ENCODE measurements at regions not wholly inside any gene's neighbourhood (a gene's known extent, or its start where the extent isn't known, plus 50 kb on each side); places are given as distances from the start of the nearest gene placed in this dataset.
A peak's percentile ranks its signal among the peaks of the same experiment; 100 is the strongest.
"Not testable (repeated sequence)": the region's sequence is repeated elsewhere in the genome, so short reads cannot be mapped to it uniquely, and the experiment has no call there.

DNA sequence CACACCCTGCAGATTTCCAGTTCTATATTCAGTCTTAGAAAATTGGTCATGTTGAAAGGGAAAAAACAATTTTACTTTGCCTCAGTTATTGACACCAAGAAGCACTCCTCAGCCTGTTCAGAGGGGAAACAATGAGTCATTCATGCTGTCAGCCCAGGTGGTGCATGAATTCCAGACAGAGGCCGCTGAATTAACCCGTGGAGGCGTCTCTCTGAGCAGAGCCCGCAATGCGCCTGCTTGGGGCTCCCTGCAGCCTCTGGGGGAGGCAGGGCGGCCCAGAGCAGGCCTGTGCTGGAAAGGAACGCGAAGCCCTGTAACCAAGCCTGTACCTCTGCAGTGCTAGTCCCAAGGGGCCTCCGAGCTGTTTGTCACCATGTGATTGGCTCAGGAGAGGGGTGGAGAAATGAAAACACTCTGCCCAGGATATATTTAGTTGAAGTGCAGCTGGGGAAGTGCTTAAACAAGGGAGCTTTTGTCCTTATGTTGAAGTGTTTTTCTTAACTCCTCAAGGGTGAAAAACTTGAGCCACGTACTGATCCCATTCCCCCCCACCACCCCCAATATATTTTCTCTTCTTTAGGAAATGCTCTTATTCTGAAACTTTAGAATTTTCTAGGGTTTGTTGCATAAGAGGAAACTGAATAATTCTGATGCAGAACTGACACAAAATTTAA is 68.3 kb upstream of the CHD2 start:
- DNase-seq (peak; percentile 72 to 75 (median 73)), ATAC-seq (replicated peaks) (peak; percentile 94)
- peak overlapping the region; percentile 71 to 75 for H3K4me3 Mint-ChIP-seq
- H3K27me3 Mint-ChIP-seq: no peaks in the 10 kb centered on the region
- H3K36me3 Mint-ChIP-seq (ENCODE audit: insufficient read depth): peaks cover 18% of the 10 kb centered on the region
- peaks cover 12 to 23% of the 10 kb centered on the region in 2 donors for H3K4me1 Mint-ChIP-seq (ENCODE audit: low read depth in 2 of 2)
- H3K9me3 Mint-ChIP-seq: no peaks in the 10 kb centered on the region
- H3K27ac Mint-ChIP-seq: peak overlapping the region; percentile 96 to 97

DNA sequence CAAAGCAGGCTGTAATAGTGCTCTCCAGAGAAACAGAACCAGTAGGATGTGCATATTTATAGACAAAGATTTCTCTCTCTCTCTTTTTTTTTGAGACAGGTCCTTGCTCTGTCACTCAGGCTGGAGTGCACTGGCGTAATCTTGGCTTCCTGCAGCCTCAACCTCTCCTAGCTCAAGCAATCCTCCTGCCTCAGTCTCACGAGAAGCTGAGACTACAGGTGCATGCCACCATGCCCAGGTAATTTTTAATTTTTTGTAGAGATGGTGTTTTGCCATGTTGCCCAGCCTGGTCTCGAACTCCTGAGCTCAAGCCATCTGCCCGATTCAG is 67.1 kb upstream of the CHD2 start:
- H3K36me3 Mint-ChIP-seq (ENCODE audit: insufficient read depth): peaks cover 18% of the 10 kb centered on the region
- no peak overlapping the region for H3K4me3 Mint-ChIP-seq
- DNase-seq (no peak), ATAC-seq (replicated peaks) (no peak)
- no peaks in the 10 kb centered on the region for H3K27me3 Mint-ChIP-seq
- no peaks in the 10 kb centered on the region for H3K9me3 Mint-ChIP-seq
- peaks cover 12 to 23% of the 10 kb centered on the region in 2 donors for H3K4me1 Mint-ChIP-seq (ENCODE audit: low read depth in 2 of 2)
- peak overlapping the region; percentile 96 to 97 for H3K27ac Mint-ChIP-seq

DNA sequence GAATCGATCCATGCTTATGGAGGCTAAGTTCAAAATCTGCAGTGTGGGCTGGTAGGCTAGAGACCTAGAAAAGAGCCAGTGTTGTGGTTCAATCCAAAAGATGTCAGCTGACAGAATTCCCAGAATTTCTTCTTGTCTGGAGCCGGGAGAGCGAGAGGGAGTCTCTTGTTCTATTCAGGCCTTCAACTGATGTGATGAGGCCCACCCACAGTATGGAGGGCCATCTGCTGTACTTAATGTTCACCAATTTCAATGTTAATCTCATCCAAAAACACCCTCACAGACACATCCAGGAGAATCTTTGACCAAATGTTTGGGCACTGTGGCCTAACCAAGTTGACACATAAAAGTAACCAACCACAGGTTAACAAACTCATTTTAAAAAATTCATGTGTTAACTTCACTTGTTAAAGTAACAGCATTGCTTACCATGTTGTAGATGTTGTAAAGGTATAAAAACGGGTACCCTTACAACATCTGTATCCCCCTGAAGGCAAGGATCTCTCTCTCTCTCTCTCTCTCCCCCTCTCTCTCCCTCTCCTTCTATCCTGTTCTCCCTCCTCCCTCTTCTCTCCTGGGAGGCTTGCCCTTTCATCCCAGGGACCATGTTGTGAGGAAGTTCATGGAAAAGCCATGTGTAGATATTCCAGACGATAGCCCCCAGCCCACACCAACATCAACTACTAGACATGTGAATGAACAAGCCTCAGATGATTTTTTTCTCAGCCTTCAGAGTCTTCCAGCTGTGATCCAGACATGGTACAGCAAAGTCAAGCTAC is 66.4 kb upstream of the CHD2 start:
- peaks cover 18% of the 10 kb centered on the region for H3K36me3 Mint-ChIP-seq (ENCODE audit: insufficient read depth)
- H3K27me3 Mint-ChIP-seq: no peaks in the 10 kb centered on the region
- peaks cover 12 to 23% of the 10 kb centered on the region in 2 donors for H3K4me1 Mint-ChIP-seq (ENCODE audit: low read depth in 2 of 2)
- DNase-seq: no peak
- no peak for ATAC-seq (replicated peaks)
- no peaks in the 10 kb centered on the region for H3K9me3 Mint-ChIP-seq
- peak overlapping the region in 1 of 2 donors; percentile 57 for H3K4me3 Mint-ChIP-seq
- H3K27ac Mint-ChIP-seq: peak overlapping the region; percentile 96 to 97

DNA sequence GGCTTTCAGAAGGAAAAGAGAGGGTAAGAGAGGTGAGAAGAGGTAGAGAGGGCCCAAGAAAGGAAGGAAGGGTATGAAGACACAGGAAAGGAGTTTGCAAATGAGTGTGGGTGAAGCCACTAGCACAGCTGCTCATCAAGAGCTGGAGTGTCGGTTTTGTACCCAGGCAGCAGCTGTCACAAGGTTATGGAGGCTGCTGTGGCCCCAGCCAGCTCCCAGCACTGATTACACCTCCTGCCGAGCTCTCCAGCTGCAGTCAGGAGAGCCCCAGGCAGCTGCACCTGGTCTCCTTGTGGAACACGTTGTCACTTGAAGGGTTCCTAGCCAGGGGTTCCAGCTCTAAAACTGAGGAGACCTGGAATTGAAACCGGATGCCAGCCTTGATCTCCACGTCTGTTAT is 60.4 kb upstream of the CHD2 start:
- Mint-ChIP-seq H3K27ac (peak overlapping the region in 1 of 2 donors; percentile 83), H3K4me3 (no peak overlapping the region), H3K9me3 (no peaks in the 10 kb centered on the region), H3K4me1 (ENCODE audit: low read depth in 2 of 2) (peaks cover under 1 to 9% of the 10 kb centered on the region in 2 donors), H3K27me3 (no peaks in the 10 kb centered on the region), H3K36me3 (ENCODE audit: insufficient read depth) (peaks cover 3% of the 10 kb centered on the region)
- DNase-seq (no peak), ATAC-seq (replicated peaks) (no peak)

DNA sequence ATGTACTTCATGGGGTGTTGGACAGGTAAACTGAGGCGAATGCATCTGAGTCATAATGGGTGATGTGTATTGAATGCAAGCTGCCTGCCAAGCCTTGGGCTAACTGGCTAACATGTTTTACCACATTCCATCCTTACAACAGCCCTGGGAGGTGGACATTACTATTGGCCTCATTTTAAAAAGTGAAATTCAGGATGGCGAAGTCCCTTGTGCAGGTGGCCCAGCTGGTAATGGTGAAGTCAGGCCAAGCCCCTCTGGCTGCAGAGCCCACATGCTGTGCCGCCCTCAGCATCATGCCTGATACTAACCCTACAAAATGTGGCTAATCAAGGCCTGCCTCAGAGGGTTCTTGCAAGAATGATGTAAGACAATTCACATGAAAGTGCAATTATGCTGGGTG is 60.0 kb upstream of the CHD2 start:
- H3K36me3 Mint-ChIP-seq (ENCODE audit: insufficient read depth): peaks cover 3% of the 10 kb centered on the region
- ATAC-seq (replicated peaks): no peak
- no peaks in the 10 kb centered on the region for H3K9me3 Mint-ChIP-seq
- H3K27ac Mint-ChIP-seq: peak overlapping the region in 1 of 2 donors; percentile 83
- H3K4me3 Mint-ChIP-seq: no peak overlapping the region
- no peaks in the 10 kb centered on the region for H3K27me3 Mint-ChIP-seq
- H3K4me1 Mint-ChIP-seq (ENCODE audit: low read depth in 2 of 2): peaks cover 5 to 14% of the 10 kb centered on the region in 2 donors
- DNase-seq: no peak

DNA sequence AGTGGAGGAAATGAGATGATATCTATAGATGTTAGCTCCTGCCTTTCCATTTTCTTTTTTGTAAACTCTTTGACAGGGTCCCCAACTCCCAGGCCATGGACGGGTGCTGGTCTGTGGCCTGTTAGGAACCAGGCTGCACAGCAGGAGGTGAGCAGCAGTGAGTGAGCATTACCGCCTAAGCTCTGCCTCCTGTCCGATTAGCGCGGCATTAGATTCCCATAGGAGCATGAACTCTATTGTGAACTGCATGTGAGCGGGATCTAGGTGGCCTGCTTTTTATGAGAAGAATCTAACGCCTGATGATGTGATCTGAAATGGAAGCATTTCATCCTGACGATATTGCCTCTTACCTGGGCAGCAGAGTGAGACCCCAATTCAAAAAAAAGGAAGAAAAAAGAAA is 56.8 kb upstream of the CHD2 start:
- no peaks in the 10 kb centered on the region for H3K9me3 Mint-ChIP-seq
- peaks cover 3% of the 10 kb centered on the region for H3K36me3 Mint-ChIP-seq (ENCODE audit: insufficient read depth)
- peaks cover 7 to 20% of the 10 kb centered on the region in 2 donors for H3K4me1 Mint-ChIP-seq (ENCODE audit: low read depth in 2 of 2)
- ATAC-seq (replicated peaks): no peak
- no peak for DNase-seq
- no peak overlapping the region for H3K4me3 Mint-ChIP-seq
- no peak overlapping the region for H3K27ac Mint-ChIP-seq
- no peaks in the 10 kb centered on the region for H3K27me3 Mint-ChIP-seq

DNA sequence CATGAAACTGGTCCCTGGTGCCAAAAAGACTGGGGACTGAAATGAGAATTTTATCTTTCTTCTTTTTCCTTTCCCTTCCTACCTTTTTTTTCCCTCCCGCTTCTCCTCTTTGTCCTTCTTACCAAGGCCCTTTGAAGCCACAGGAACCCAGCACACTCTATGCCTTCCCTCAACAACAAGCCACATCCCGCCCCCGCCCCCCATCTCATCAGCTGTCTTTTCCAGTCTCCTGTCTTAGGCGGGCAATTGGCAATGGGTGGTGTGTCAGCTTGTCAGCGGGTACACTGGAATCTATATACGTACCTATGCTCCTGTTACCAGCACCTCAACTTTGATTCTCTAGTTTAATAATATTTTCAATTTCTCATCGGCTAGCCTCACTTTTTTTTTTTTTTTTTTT is 56.3 kb upstream of the CHD2 start:
- Mint-ChIP-seq H3K9me3 (no peaks in the 10 kb centered on the region), H3K36me3 (ENCODE audit: insufficient read depth) (peaks cover 3% of the 10 kb centered on the region), H3K27me3 (no peaks in the 10 kb centered on the region), H3K27ac (peak overlapping the region in 1 of 2 donors; percentile 59), H3K4me1 (ENCODE audit: low read depth in 2 of 2) (peaks cover 8 to 21% of the 10 kb centered on the region in 2 donors), H3K4me3 (no peak overlapping the region)
- DNase-seq: no peak
- ATAC-seq (replicated peaks): no peak

DNA sequence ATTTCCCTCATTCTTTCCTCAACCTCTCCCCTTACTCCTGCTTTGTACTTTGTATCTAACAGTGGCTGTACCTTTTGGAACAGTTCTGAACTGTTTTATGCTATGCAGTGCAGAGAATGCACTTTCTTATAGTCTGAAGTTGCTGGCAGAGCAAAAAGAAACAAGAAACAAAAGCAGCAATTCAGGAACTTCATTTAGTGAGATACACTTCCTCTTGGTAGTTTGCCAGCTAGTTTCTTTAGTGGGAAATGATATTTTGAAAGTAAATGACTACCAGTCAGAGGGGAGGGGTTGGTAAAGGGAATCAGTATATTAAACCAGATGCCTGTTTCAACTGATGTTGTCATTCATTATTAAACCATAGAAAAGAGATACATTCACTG is 55.0 kb upstream of the CHD2 start:
- ATAC-seq (replicated peaks) (peak; percentile 33), DNase-seq (no peak)
- Mint-ChIP-seq H3K36me3 (ENCODE audit: insufficient read depth) (peaks cover 3% of the 10 kb centered on the region), H3K27ac (peak overlapping the region; percentile 59 to 87), H3K9me3 (no peaks in the 10 kb centered on the region), H3K27me3 (no peaks in the 10 kb centered on the region), H3K4me3 (peak overlapping the region; percentile 11 to 65), H3K4me1 (ENCODE audit: low read depth in 2 of 2) (peaks cover 14 to 16% of the 10 kb centered on the region in 2 donors)

DNA sequence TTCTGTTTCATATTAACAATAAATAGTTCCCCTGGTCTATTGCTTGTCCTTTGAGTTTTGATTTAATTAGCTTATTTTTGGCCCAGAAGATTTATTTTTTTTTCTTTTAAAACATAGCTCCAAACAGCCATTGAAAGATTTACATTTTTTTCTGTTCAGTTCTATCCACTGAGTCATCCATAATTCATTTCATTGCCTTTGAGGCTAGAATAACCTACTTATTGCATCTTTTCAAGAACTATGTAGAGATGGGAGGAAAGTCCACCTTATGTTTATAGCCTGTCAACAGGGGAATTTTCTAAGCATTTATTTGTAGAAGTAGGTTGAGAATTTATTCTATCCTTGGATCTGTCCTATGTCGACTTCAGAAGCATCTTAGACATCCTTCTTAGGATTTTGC is 53.4 kb upstream of the CHD2 start:
- Mint-ChIP-seq H3K36me3 (ENCODE audit: insufficient read depth) (peaks cover 3% of the 10 kb centered on the region), H3K4me3 (no peak overlapping the region), H3K4me1 (ENCODE audit: low read depth in 2 of 2) (peaks cover 14 to 15% of the 10 kb centered on the region in 2 donors), H3K27ac (peak overlapping the region in 1 of 2 donors; percentile 11), H3K27me3 (no peaks in the 10 kb centered on the region), H3K9me3 (no peaks in the 10 kb centered on the region)
- ATAC-seq (replicated peaks): no peak
- DNase-seq: no peak

DNA sequence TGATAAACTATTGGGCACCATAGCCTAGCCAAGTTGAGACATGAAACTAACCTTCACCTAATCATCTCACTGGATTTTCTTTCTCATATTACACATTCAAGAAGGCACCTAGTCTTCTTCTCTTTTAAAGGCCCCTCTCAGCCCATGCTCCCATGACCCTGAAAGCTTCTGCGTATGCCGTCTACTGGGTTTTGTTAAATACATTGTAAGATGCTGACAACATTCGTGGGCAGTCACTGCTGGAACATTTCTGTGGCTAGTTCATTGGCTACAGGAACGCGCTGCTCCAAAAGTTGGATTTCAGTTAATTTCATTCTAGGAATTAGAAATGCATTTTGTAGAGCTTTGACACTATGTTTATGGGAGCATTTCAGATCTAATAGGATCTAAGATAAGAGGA is 52.3 kb upstream of the CHD2 start:
- H3K9me3 Mint-ChIP-seq: no peaks in the 10 kb centered on the region
- H3K27me3 Mint-ChIP-seq: no peaks in the 10 kb centered on the region
- peaks cover 3% of the 10 kb centered on the region for H3K36me3 Mint-ChIP-seq (ENCODE audit: insufficient read depth)
- H3K27ac Mint-ChIP-seq: peak overlapping the region in 1 of 2 donors; percentile 45
- peaks cover 14 to 15% of the 10 kb centered on the region in 2 donors for H3K4me1 Mint-ChIP-seq (ENCODE audit: low read depth in 2 of 2)
- H3K4me3 Mint-ChIP-seq: no peak overlapping the region
- no peak for DNase-seq
- ATAC-seq (replicated peaks): no peak

DNA sequence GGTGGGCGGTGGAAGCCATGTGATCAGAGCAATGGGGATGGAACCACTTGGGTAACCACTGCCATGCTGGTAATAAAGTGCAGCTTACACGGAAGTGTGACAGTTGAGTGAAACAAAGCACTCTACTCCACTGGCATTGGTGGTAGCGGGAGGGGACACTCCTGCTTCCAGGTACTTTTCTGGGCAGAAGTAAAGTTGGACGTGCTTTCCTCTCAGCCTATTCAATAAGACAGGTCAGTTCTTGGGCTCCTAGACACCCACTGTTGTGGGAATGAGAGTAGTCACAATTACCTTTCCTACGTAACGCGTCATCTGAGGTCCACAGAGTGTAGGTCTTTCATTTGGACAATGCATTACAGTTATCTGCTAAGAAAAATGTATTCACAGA is 51.7 kb upstream of the CHD2 start:
- Mint-ChIP-seq H3K4me1 (ENCODE audit: low read depth in 2 of 2) (peaks cover 14 to 15% of the 10 kb centered on the region in 2 donors), H3K36me3 (ENCODE audit: insufficient read depth) (peaks cover 3% of the 10 kb centered on the region), H3K27ac (peak overlapping the region; percentile 44 to 55), H3K27me3 (no peaks in the 10 kb centered on the region), H3K4me3 (no peak overlapping the region), H3K9me3 (no peaks in the 10 kb centered on the region)
- ATAC-seq (replicated peaks) (no peak), DNase-seq (no peak)

DNA sequence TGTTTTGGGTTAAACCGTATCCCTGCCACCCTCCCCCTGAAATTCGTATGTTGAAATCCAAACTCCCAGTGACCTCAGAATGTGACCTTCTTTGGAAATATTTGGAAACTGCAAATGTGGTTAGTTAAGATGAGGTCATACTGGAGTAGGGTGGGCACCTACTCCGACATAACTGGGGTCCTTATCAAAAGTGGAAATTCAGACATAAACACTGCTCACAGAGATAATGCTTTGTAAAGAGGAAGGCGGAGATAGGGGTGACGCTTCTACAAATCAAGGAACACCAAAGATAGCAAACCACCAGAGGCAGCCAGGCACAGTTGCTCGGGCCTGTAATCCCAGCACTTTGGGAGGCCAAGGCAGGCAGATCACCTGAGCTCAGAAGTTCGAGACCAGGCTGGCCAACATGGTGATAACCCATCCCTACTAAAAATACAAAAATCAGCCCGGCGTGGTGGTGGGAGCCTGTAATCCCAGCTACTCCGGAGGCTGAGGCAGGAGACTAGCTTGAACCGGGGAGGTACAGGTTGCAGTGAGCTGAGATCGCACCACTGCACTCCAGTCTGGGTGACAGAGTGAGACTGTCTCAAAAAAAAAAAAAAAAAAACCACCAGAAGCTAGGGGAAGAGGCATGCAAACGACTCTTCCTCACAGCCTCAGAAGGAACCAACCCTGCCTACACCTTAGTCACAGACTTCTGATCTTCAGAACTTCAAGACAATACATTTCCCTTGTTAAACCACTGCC is 51.1 kb upstream of the CHD2 start:
- ATAC-seq (replicated peaks) (peak; percentile 94), DNase-seq (no peak)
- Mint-ChIP-seq H3K27ac (peak overlapping the region; percentile 44 to 55), H3K4me1 (ENCODE audit: low read depth in 2 of 2) (peaks cover 14 to 15% of the 10 kb centered on the region in 2 donors), H3K36me3 (ENCODE audit: insufficient read depth) (peaks cover 3% of the 10 kb centered on the region), H3K27me3 (no peaks in the 10 kb centered on the region), H3K9me3 (no peaks in the 10 kb centered on the region), H3K4me3 (peak overlapping the region in 1 of 2 donors; percentile 19)

DNA sequence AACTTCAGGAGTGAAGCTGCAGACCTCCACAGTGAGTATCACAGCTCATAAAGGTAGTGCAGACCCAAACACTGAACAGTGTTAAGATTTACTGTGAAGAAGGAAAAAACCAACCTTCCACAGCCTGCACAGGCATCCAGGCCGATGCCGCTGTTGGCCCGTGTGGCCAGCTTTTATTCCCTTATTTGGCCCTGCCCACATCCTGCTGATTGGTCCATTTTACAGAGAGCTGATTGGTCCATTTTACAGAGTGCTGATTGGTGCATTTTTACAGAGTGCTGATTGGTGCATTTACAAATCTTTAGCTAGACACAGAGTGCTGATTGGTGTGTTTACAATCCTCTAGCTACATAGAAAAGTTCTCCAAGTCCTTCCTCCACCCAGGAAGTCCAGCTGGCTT is 49.9 kb upstream of the CHD2 start:
- H3K36me3 Mint-ChIP-seq (ENCODE audit: insufficient read depth); H3K27me3 Mint-ChIP-seq; DNase-seq; ATAC-seq (replicated peaks); H3K4me3 Mint-ChIP-seq; H3K4me1 Mint-ChIP-seq (ENCODE audit: low read depth in 2 of 2); H3K9me3 Mint-ChIP-seq: not testable (repeated sequence)
- H3K27ac Mint-ChIP-seq: peak overlapping the region in 1 of 2 donors; percentile 44
